ENCODE measurements at regions not wholly inside any gene's neighbourhood (a gene's known extent, or its start where the extent isn't known, plus 50 kb on each side); places are given as distances from the start of the nearest gene placed in this dataset.

DNA sequence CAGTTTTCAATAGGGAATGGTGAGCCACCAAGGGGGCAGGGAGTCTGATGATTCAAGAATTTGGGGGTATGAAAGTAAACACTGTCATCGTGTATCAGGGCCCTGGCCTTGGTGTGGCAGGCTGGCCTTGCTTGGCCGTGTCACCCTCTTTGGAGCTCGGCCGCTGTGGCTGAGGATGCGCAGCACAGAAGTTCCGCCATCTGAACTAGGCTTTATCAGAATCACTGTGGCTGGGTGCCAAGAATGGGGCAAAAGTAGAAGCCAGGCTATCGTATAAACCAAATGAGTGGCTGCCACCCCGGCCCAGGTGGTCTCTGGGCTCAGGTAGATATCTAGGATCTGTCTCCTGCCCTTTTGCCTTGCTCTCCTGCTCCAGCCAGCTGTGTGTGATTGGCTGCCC is 137.4 kb downstream of the PAPOLA start:
- no peak overlapping the region for H2BK120ac ChIP-seq (ENCODE audit: low read depth, low read length)
- H3K4me3 ChIP-seq (ENCODE audit: low read length), result no peak overlapping the region
- no peak overlapping the region for H3K18ac ChIP-seq (ENCODE audit: low read length)
- no peak overlapping the region for H2BK15ac ChIP-seq (replicated peaks; ENCODE audit: low read depth)
- H3K56ac ChIP-seq (ENCODE audit: low read length), result no peak overlapping the region
- no peak overlapping the region for H3K9ac ChIP-seq (ENCODE audit: low read length)
- WGBS (ENCODE audit: extremely low coverage, insufficient coverage, low lambda C conversion rate), result no CpG with 5 or more reads among the region's 8 CpGs
- no peak overlapping the region for H3K23ac ChIP-seq (ENCODE audit: low read length)
- H3K79me2 ChIP-seq (ENCODE audit: control insufficient read depth, insufficient read depth, low read length), result no peaks in the 10 kb centered on the region
- no peak overlapping the region for H4K8ac ChIP-seq (ENCODE audit: low read depth, low read length)
- no peak overlapping the region for H4K5ac ChIP-seq (ENCODE audit: low read length)
- no peaks in the 10 kb centered on the region for H3K36me3 ChIP-seq (ENCODE audit: control insufficient read depth, insufficient read depth, low read length)
- H2AK5ac ChIP-seq (ENCODE audit: low read length), result no peak overlapping the region
- H3K27me3 ChIP-seq (ENCODE audit: insufficient read depth, low read length, poor library complexity), result no peaks in the 10 kb centered on the region
- DNase-seq, result no peak
- no peak overlapping the region for H3K27ac ChIP-seq (ENCODE audit: low read depth, low read length)
- no peak overlapping the region for H3K4ac ChIP-seq (ENCODE audit: low read depth, low read length)
- no peaks in the 10 kb centered on the region for H3K4me1 ChIP-seq (ENCODE audit: control insufficient read depth, low read depth, low read length)
- H2BK5ac ChIP-seq (ENCODE audit: low read length), result no peak overlapping the region
- H3K79me1 ChIP-seq (ENCODE audit: low read length), result no peaks in the 10 kb centered on the region
- H3K4me2 ChIP-seq (ENCODE audit: low read length), result no peak overlapping the region

DNA sequence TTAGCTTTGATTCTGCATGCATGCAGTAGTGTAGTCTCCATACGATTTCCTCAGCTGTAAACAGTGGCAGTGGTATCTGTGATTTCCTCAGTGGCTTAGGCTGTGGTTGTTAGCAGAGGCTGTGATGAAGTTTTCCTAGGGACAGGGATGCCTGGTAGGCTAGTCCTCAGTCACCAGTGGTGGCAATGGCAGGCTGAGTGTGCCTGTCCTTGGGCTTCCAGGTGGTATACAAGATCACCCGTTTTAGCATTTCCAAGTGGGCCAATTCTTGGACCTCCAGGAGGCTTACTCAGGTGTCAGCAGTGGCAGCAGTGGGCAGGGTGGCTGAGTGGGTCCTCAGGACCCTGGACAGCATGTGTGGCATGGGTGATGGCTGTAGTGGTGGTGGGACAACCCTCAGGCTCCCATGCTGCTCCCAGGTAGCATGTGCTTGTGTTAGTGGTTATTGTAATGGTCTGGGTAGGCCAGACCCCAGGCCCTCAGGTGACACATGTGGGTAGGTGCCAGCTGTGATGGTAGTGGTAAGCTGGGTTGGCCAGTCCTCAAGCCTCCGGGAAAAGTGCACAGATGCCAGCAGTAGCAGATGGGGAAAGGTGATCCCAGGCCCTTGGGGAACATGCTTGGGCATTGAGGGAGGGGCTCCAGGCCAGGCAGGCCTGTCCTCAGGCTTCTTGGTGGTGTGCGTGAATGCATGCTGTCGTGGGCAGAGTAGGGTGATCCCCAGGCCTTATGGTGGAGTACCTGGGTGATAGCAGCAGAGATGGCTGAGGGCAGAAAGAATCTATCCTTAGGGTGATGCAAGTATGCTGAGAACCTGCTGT is 146.5 kb downstream of the PAPOLA start:
- H2BK15ac ChIP-seq (replicated peaks; ENCODE audit: low read depth), result no peak overlapping the region
- no peaks in the 10 kb centered on the region for H3K27me3 ChIP-seq (ENCODE audit: insufficient read depth, low read length, poor library complexity)
- no peak overlapping the region for H3K4me2 ChIP-seq (ENCODE audit: low read length)
- no peaks in the 10 kb centered on the region for H3K4me1 ChIP-seq (ENCODE audit: control insufficient read depth, low read depth, low read length)
- H3K4me3 ChIP-seq (ENCODE audit: low read length), result no peak overlapping the region
- H3K79me1 ChIP-seq (ENCODE audit: low read length), result no peaks in the 10 kb centered on the region
- H4K5ac ChIP-seq (ENCODE audit: low read length), result no peak overlapping the region
- H3K79me2 ChIP-seq (ENCODE audit: control insufficient read depth, insufficient read depth, low read length), result no peaks in the 10 kb centered on the region
- H3K36me3 ChIP-seq (ENCODE audit: control insufficient read depth, insufficient read depth, low read length), result no peaks in the 10 kb centered on the region
- no CpG with 5 or more reads among the region's 5 CpGs for WGBS (ENCODE audit: extremely low coverage, insufficient coverage, low lambda C conversion rate)
- no peak overlapping the region for H3K27ac ChIP-seq (ENCODE audit: low read depth, low read length)
- no peak for DNase-seq
- H2BK5ac ChIP-seq (ENCODE audit: low read length), result no peak overlapping the region
- no peak overlapping the region for H4K8ac ChIP-seq (ENCODE audit: low read depth, low read length)
- no peak overlapping the region for H3K23ac ChIP-seq (ENCODE audit: low read length)
- H2BK120ac ChIP-seq (ENCODE audit: low read depth, low read length), result no peak overlapping the region
- H3K9ac ChIP-seq (ENCODE audit: low read length), result no peak overlapping the region
- H3K56ac ChIP-seq (ENCODE audit: low read length), result no peak overlapping the region
- H3K4ac ChIP-seq (ENCODE audit: low read depth, low read length), result no peak overlapping the region
- no peak overlapping the region for H3K18ac ChIP-seq (ENCODE audit: low read length)
- no peak overlapping the region for H2AK5ac ChIP-seq (ENCODE audit: low read length)

DNA sequence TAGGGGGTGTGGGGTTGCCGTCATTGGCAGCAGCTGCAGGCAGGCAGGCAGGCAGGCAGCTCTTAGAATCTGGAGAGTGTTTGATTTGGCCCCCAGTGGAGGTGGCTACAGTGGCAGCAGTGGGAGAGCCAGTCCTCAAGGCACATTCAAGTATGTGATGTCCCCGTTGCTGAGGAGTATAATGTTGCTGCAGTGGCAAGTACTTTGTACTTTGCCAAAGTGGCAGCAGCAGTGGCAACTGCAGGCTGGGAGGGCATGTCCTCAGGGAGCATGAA is 147.1 kb downstream of the PAPOLA start:
- Histone ChIP-seq H2BK15ac (replicated peaks; ENCODE audit: low read depth) (no peak overlapping the region), H3K23ac (ENCODE audit: low read length) (no peak overlapping the region), H4K5ac (ENCODE audit: low read length) (no peak overlapping the region), H3K56ac (ENCODE audit: low read length) (no peak overlapping the region), H2BK5ac (ENCODE audit: low read length) (no peak overlapping the region), H3K79me2 (ENCODE audit: control insufficient read depth, insufficient read depth, low read length) (no peaks in the 10 kb centered on the region), H3K79me1 (ENCODE audit: low read length) (no peaks in the 10 kb centered on the region), H3K27me3 (ENCODE audit: insufficient read depth, low read length, poor library complexity) (no peaks in the 10 kb centered on the region), H3K27ac (ENCODE audit: low read depth, low read length) (no peak overlapping the region), H2AK5ac (ENCODE audit: low read length) (no peak overlapping the region), H3K4ac (ENCODE audit: low read depth, low read length) (no peak overlapping the region), H3K36me3 (ENCODE audit: control insufficient read depth, insufficient read depth, low read length) (no peaks in the 10 kb centered on the region), H3K4me3 (ENCODE audit: low read length) (no peak overlapping the region), H3K4me2 (ENCODE audit: low read length) (no peak overlapping the region), H4K8ac (ENCODE audit: low read depth, low read length) (no peak overlapping the region), H2BK120ac (ENCODE audit: low read depth, low read length) (no peak overlapping the region), H3K18ac (ENCODE audit: low read length) (no peak overlapping the region), H3K4me1 (ENCODE audit: control insufficient read depth, low read depth, low read length) (no peaks in the 10 kb centered on the region), H3K9ac (ENCODE audit: low read length) (no peak overlapping the region)
- no peak for DNase-seq
- no CpG with 5 or more reads among the region's 2 CpGs for WGBS (ENCODE audit: extremely low coverage, insufficient coverage, low lambda C conversion rate)

DNA sequence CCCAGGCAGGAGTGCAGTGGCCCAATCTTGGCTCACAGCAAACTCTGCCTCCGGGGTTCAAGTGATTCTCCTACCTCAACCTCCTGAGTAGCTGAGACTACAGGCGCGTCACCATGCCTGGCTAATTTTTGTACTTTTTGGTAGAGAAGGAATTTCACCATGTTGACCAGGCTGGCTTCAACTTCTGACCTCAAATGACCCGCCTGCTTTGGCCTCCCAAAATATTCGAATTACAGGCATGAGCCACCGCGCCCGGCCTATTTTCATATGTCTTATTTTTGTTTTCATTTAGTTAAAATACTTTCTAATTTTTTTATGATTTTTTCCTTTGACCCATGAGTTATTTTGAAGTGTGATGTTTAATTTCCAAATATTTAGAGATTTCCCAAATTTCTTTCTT is 143.6 kb upstream of the VRK1 start:
- Histone ChIP-seq H2BK5ac (ENCODE audit: low read length) (no peak overlapping the region), H3K4me1 (ENCODE audit: control insufficient read depth, low read depth, low read length) (no peaks in the 10 kb centered on the region), H2AK5ac (ENCODE audit: low read length) (no peak overlapping the region), H3K79me1 (ENCODE audit: low read length) (no peaks in the 10 kb centered on the region), H3K18ac (ENCODE audit: low read length) (no peak overlapping the region), H3K36me3 (ENCODE audit: control insufficient read depth, insufficient read depth, low read length) (no peaks in the 10 kb centered on the region), H3K79me2 (ENCODE audit: control insufficient read depth, insufficient read depth, low read length) (no peaks in the 10 kb centered on the region), H3K56ac (ENCODE audit: low read length) (no peak overlapping the region), H2BK120ac (ENCODE audit: low read depth, low read length) (no peak overlapping the region), H3K27me3 (ENCODE audit: insufficient read depth, low read length, poor library complexity) (no peaks in the 10 kb centered on the region), H3K4me3 (ENCODE audit: low read length) (no peak overlapping the region), H3K27ac (ENCODE audit: low read depth, low read length) (no peak overlapping the region), H3K23ac (ENCODE audit: low read length) (no peak overlapping the region), H3K9ac (ENCODE audit: low read length) (no peak overlapping the region), H4K5ac (ENCODE audit: low read length) (no peak overlapping the region), H2BK15ac (replicated peaks; ENCODE audit: low read depth) (no peak overlapping the region), H3K4ac (ENCODE audit: low read depth, low read length) (no peak overlapping the region), H4K8ac (ENCODE audit: low read depth, low read length) (no peak overlapping the region), H3K4me2 (ENCODE audit: low read length) (no peak overlapping the region)
- DNase-seq, result no peak
- no CpG with 5 or more reads among the region's 8 CpGs for WGBS (ENCODE audit: extremely low coverage, insufficient coverage, low lambda C conversion rate)

DNA sequence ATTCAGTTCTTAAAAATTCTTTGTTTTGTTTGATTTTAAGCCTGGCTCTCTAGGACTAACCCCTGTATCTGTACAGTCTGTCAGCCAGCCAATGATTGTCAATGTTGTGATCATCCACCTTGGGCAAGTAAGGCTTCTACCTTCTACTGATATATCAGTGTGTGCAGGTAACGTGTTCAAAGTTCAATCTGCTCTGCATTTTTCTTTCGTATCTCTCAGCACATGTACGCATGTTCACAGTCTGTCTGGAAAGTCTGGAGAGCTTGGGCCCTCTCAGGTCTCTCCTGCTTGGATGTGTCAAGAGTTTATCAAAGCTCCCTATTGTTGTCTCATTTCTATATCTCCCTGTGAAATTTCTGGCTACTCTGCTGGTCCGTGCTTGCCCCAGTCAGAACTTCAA is 138.6 kb upstream of the VRK1 start:
- H3K27ac ChIP-seq (ENCODE audit: low read depth, low read length), result no peak overlapping the region
- no peaks in the 10 kb centered on the region for H3K79me1 ChIP-seq (ENCODE audit: low read length)
- no peak overlapping the region for H3K4ac ChIP-seq (ENCODE audit: low read depth, low read length)
- no peaks in the 10 kb centered on the region for H3K4me1 ChIP-seq (ENCODE audit: control insufficient read depth, low read depth, low read length)
- H3K4me3 ChIP-seq (ENCODE audit: low read length), result no peak overlapping the region
- H3K9ac ChIP-seq (ENCODE audit: low read length), result no peak overlapping the region
- no peak overlapping the region for H2BK5ac ChIP-seq (ENCODE audit: low read length)
- H3K23ac ChIP-seq (ENCODE audit: low read length), result no peak overlapping the region
- no peak overlapping the region for H2BK120ac ChIP-seq (ENCODE audit: low read depth, low read length)
- no peak overlapping the region for H2BK15ac ChIP-seq (replicated peaks; ENCODE audit: low read depth)
- no peaks in the 10 kb centered on the region for H3K27me3 ChIP-seq (ENCODE audit: insufficient read depth, low read length, poor library complexity)
- no peak for DNase-seq
- no peaks in the 10 kb centered on the region for H3K79me2 ChIP-seq (ENCODE audit: control insufficient read depth, insufficient read depth, low read length)
- no peak overlapping the region for H4K5ac ChIP-seq (ENCODE audit: low read length)
- H3K18ac ChIP-seq (ENCODE audit: low read length), result no peak overlapping the region
- H3K4me2 ChIP-seq (ENCODE audit: low read length), result no peak overlapping the region
- no CpG with 5 or more reads among the region's 4 CpGs for WGBS (ENCODE audit: extremely low coverage, insufficient coverage, low lambda C conversion rate)
- no peak overlapping the region for H3K56ac ChIP-seq (ENCODE audit: low read length)
- no peaks in the 10 kb centered on the region for H3K36me3 ChIP-seq (ENCODE audit: control insufficient read depth, insufficient read depth, low read length)
- H2AK5ac ChIP-seq (ENCODE audit: low read length), result no peak overlapping the region
- H4K8ac ChIP-seq (ENCODE audit: low read depth, low read length), result no peak overlapping the region

DNA sequence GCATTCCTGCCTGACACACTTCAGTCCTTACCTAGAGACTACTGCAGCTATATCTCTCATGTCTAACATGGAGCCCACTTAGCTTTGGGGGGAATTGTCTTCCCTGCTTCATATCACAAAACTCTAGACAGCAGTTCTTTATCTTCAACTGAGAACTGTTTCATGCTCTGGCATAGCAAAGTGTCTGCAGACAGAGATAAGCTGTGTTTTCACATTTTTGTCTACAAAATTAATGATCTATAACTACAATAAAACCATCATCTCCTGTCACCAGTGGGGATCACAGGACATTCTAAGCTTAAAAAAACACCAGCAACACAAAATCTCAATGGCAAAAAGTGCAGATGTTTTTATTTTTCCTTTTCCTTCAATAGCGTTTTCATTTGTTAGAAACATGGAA is 137.1 kb upstream of the VRK1 start:
- H3K18ac ChIP-seq (ENCODE audit: low read length), result no peak overlapping the region
- H3K79me1 ChIP-seq (ENCODE audit: low read length), result no peaks in the 10 kb centered on the region
- H2AK5ac ChIP-seq (ENCODE audit: low read length), result no peak overlapping the region
- no peaks in the 10 kb centered on the region for H3K4me1 ChIP-seq (ENCODE audit: control insufficient read depth, low read depth, low read length)
- H3K27me3 ChIP-seq (ENCODE audit: insufficient read depth, low read length, poor library complexity), result no peaks in the 10 kb centered on the region
- no peak for DNase-seq
- H3K4ac ChIP-seq (ENCODE audit: low read depth, low read length), result no peak overlapping the region
- H3K36me3 ChIP-seq (ENCODE audit: control insufficient read depth, insufficient read depth, low read length), result no peaks in the 10 kb centered on the region
- no peak overlapping the region for H3K27ac ChIP-seq (ENCODE audit: low read depth, low read length)
- H3K56ac ChIP-seq (ENCODE audit: low read length), result no peak overlapping the region
- H4K8ac ChIP-seq (ENCODE audit: low read depth, low read length), result no peak overlapping the region
- no peak overlapping the region for H3K4me3 ChIP-seq (ENCODE audit: low read length)
- H2BK120ac ChIP-seq (ENCODE audit: low read depth, low read length), result no peak overlapping the region
- H2BK15ac ChIP-seq (replicated peaks; ENCODE audit: low read depth), result no peak overlapping the region
- no peak overlapping the region for H3K9ac ChIP-seq (ENCODE audit: low read length)
- no peak overlapping the region for H2BK5ac ChIP-seq (ENCODE audit: low read length)
- no peak overlapping the region for H3K23ac ChIP-seq (ENCODE audit: low read length)
- no CpG with 5 or more reads among the region's 1 CpG for WGBS (ENCODE audit: extremely low coverage, insufficient coverage, low lambda C conversion rate)
- no peak overlapping the region for H4K5ac ChIP-seq (ENCODE audit: low read length)
- H3K79me2 ChIP-seq (ENCODE audit: control insufficient read depth, insufficient read depth, low read length), result no peaks in the 10 kb centered on the region
- no peak overlapping the region for H3K4me2 ChIP-seq (ENCODE audit: low read length)
